B cell (primary cell): ENCODE measurements at regions not wholly inside any gene's neighbourhood (a gene's known extent, or its start where the extent isn't known, plus 50 kb on each side); places are given as distances from the start of the nearest gene placed in this dataset.

Source experiments
- ATAC-seq: fragments of 200-7000 bp; cut with Tn5 transposase; one replicate; pipeline ENCODE4 v1.10.0; 2021; ENCODE audit warnings: low read depth, mild to moderate bottlenecking, moderate number of reproducible peaks, moderate library complexity
- CTCF ChIA-PET: fragments of 350-600 bp; sonication (Branson Sonifier 250); formaldehyde crosslinking; loops from one replicate; lab custom pipeline; 2021; ENCODE audit warnings: antibody characterized with exemption, inconsistent platforms; lab: Charles Lee
- POLR2A ChIA-PET: fragments of 350-600 bp; sonication (Branson Sonifier 250); formaldehyde crosslinking; loops from one replicate; lab custom pipeline; 2021; ENCODE audit warnings: antibody characterized with exemption; lab: Charles Lee
- DNase-seq: peaks from one replicate; pipeline ENCODE4 v3.0.0; 2013
- H2AFZ ChIP-seq: 2 replicates; pipeline ENCODE4 v1.6.1; 2012; ENCODE audit warnings: mild to moderate bottlenecking, low read depth, low read length; ENCODE audit not compliant: insufficient read depth, poor library complexity, severe bottlenecking
- H3K27ac ChIP-seq, 2 donors: 1 replicate in 1 of 2; 2 replicates in 1 of 2; pipeline ENCODE4 v1.5.1; 2012 to 2013; ENCODE audit warnings: low read length in 2 of 2, mild to moderate bottlenecking in 2 of 2, moderate library complexity in 1 of 2
- H3K27me3 ChIP-seq, 4 experiments: fragments of 200-600 bp in 1 of 4; sonication (generic) in 1 of 4; replicated peaks in 1 of 4; 1 replicate in 2 of 4; 2 replicates in 2 of 4; pipeline versions ENCODE4 v1.6.1 to v1.7.0; 2013 to 2016; ENCODE audit warnings: low read length in 3 of 4, mild to moderate bottlenecking in 2 of 4, mixed read lengths in 1 of 4, moderate library complexity in 1 of 4; ENCODE audit not compliant: insufficient read depth in 4 of 4, control insufficient read depth in 3 of 4; ENCODE audit errors: control extremely low read depth in 1 of 4
- H3K36me3 ChIP-seq, 2 experiments: replicated peaks in 1 of 2; 1 replicate in 1 of 2; 2 replicates in 1 of 2; pipeline versions ENCODE4 v1.6.1 to v1.7.1; 2013; ENCODE audit warnings: low read length in 1 of 2; ENCODE audit not compliant: insufficient read depth in 2 of 2, control insufficient read depth in 1 of 2; ENCODE audit errors: control extremely low read depth in 1 of 2, extremely low read depth in 1 of 2
- H3K4me1 ChIP-seq, 2 donors: fragments of 200-600 bp in 1 of 2; sonication (generic) in 1 of 2; 1 replicate in 1 of 2; 2 replicates in 1 of 2; pipeline versions ENCODE4 v1.5.1 to v1.6.1; 2013 to 2017; ENCODE audit warnings: low read length in 2 of 2; ENCODE audit not compliant: control insufficient read depth in 2 of 2, insufficient read depth in 2 of 2
- H3K4me2 ChIP-seq: replicated peaks from 2 replicates; pipeline ENCODE3; 2012; ENCODE audit warnings: mild to moderate bottlenecking, low read depth, low read length; ENCODE audit not compliant: poor library complexity, severe bottlenecking
- H3K4me3 ChIP-seq, 5 experiments: fragments of 200-600 bp in 1 of 5; sonication (generic) in 1 of 5; 1 replicate in 3 of 5; 2 replicates in 2 of 5; pipeline versions ENCODE4 v1.5.1 to v1.7.0; 2011 to 2016; ENCODE audit warnings: low read length in 4 of 5, mild to moderate bottlenecking in 4 of 5, low read depth in 2 of 5, control low read depth in 1 of 5, moderate library complexity in 1 of 5; ENCODE audit not compliant: insufficient read depth in 1 of 5; ENCODE audit errors: control extremely low read depth in 1 of 5, extremely low read depth in 1 of 5
- H3K79me2 ChIP-seq: fragments of 200-600 bp; sonication (generic); one replicate; pipeline ENCODE4 v1.6.0; 2016; ENCODE audit warnings: low read length; ENCODE audit not compliant: control insufficient read depth, insufficient read depth
- H3K9ac ChIP-seq: fragments of 200-600 bp; sonication (generic); 2 replicates; pipeline ENCODE4 v1.6.1; 2017; ENCODE audit warnings: mild to moderate bottlenecking, low read length, moderate library complexity
- H3K9me3 ChIP-seq, 3 donors: one replicate each; pipeline versions ENCODE4 v1.6.1 to v1.7.1; 2013; ENCODE audit warnings: low read length in 2 of 3; ENCODE audit not compliant: control insufficient read depth in 2 of 3, insufficient read depth in 1 of 3; ENCODE audit errors: control extremely low read depth in 1 of 3
- H4K20me1 ChIP-seq: 2 replicates; pipeline ENCODE4 v1.6.0; 2012; ENCODE audit warnings: mild to moderate bottlenecking, low read length; ENCODE audit not compliant: insufficient read depth, control insufficient read depth, poor library complexity, severe bottlenecking
- H3K27ac Mint-ChIP-seq: one replicate; pipeline ENCODE4 v1.8.0; 2021; ENCODE audit warnings: mixed read lengths
- H3K27me3 Mint-ChIP-seq: one replicate; pipeline ENCODE4 v1.8.0; 2021; ENCODE audit warnings: mixed read lengths
- H3K4me1 Mint-ChIP-seq: one replicate; pipeline ENCODE4 v1.8.0; 2021; ENCODE audit warnings: mixed read lengths
- H3K4me3 Mint-ChIP-seq: one replicate; pipeline ENCODE4 v1.8.0; 2021; ENCODE audit warnings: mixed read lengths
- H3K9me3 Mint-ChIP-seq: one replicate; pipeline ENCODE4 v1.8.0; 2022; ENCODE audit warnings: mixed read lengths; ENCODE audit not compliant: insufficient read depth
- CTCF ChIP-seq: fragments of 200-600 bp; IDR thresholded peaks from one replicate; pipeline ENCODE4 v1.8.0; 2022; ENCODE audit warnings: antibody characterized with exemption, mild to moderate bottlenecking
- EZH2 ChIP-seq: IDR thresholded peaks from 2 replicates; pipeline ENCODE4 v1.6.1; 2012; ENCODE audit warnings: borderline replicate concordance, low read depth, mild to moderate bottlenecking, moderate library complexity, low read length; ENCODE audit not compliant: insufficient read depth, poor library complexity, severe bottlenecking
- WGBS: methylation state at CpG from one replicate; pipeline ENCODE4 v1.1.5; 2013; ENCODE audit warnings: missing lambda C conversion rate; ENCODE audit not compliant: insufficient coverage; 5-methylcytosine and 5-hydroxymethylcytosine counted together
- intact Hi-C: fragments of 100-400 bp; cut with micrococcal nuclease; formaldehyde crosslinking; loops from one replicate; pipeline ENCODE4 v1.10.0; 2022

GRCh38 chr4:133467290-133467947, 318.3 kb downstream of the PCDH10 start:
- no peaks in the 10 kb centered on the region for H3K79me2 ChIP-seq
- intact Hi-C loops = no loop called here
- no peaks in the 10 kb centered on the region for H3K36me3 ChIP-seq
- DNase-seq (no peak), ATAC-seq (no peak)
- Mint-ChIP-seq H3K27me3 (no peaks in the 10 kb centered on the region), H3K9me3 (peaks cover 3% of the 10 kb centered on the region), H3K4me1 (no peaks in the 10 kb centered on the region), H3K4me3 (no peak overlapping the region), H3K27ac (no peak overlapping the region)
- POLR2A ChIA-PET = no interaction called here
- no peak overlapping the region for H3K27ac ChIP-seq
- no peak overlapping the region for H3K4me3 ChIP-seq
- H4K20me1 ChIP-seq = no peaks in the 10 kb centered on the region
- H3K27me3 ChIP-seq = no peaks in the 10 kb centered on the region
- CTCF ChIA-PET = no interaction called here
- no peak overlapping the region for H3K9ac ChIP-seq
- WGBS = no CpG with 5 or more reads among the region's 3 CpGs
- H3K9me3 ChIP-seq = no peaks in the 10 kb centered on the region
- H3K4me1 ChIP-seq = no peaks in the 10 kb centered on the region
- no peak overlapping the region for H2AFZ ChIP-seq
- no peak for TF ChIP-seq EZH2
- TF ChIP-seq CTCF = no peak
- H3K4me2 ChIP-seq = no peak overlapping the region

- intact Hi-C loops = no loop called here
- WGBS = no CpG with 5 or more reads among the region's 4 CpGs
Measured at GRCh38 chr4:133465022-133465421, 315.9 kb downstream of the PCDH10 start.

More at GRCh38 chr4:133465022-133465421, 315.9 kb downstream of the PCDH10 start:
- Mint-ChIP-seq H3K4me3 (no peak overlapping the region), H3K4me1 (no peaks in the 10 kb centered on the region), H3K9me3 (peaks cover 6% of the 10 kb centered on the region), H3K27me3 (no peaks in the 10 kb centered on the region), H3K27ac (no peak overlapping the region)
- H3K27me3 ChIP-seq = no peaks in the 10 kb centered on the region
- POLR2A ChIA-PET = no interaction called here
- H3K4me2 ChIP-seq = no peak overlapping the region
- no peak overlapping the region for H3K9ac ChIP-seq
- no peak overlapping the region for H3K4me3 ChIP-seq
- H2AFZ ChIP-seq = no peak overlapping the region
- H3K79me2 ChIP-seq = no peaks in the 10 kb centered on the region
- CTCF ChIA-PET = no interaction called here
- no peak for ATAC-seq
- no peaks in the 10 kb centered on the region for H4K20me1 ChIP-seq
- TF ChIP-seq CTCF (no peak), EZH2 (no peak)
- no peak for DNase-seq
- no peak overlapping the region for H3K27ac ChIP-seq
- no peaks in the 10 kb centered on the region for H3K4me1 ChIP-seq
- H3K36me3 ChIP-seq = no peaks in the 10 kb centered on the region
- peaks cover 0 to 4% (median 0%) of the 10 kb centered on the region in 3 donors for H3K9me3 ChIP-seq
